ENCODE measurements at regions not wholly inside any gene's neighbourhood (a gene's known extent, or its start where the extent isn't known, plus 50 kb on each side); places are given as distances from the start of the nearest gene placed in this dataset.

DNA sequence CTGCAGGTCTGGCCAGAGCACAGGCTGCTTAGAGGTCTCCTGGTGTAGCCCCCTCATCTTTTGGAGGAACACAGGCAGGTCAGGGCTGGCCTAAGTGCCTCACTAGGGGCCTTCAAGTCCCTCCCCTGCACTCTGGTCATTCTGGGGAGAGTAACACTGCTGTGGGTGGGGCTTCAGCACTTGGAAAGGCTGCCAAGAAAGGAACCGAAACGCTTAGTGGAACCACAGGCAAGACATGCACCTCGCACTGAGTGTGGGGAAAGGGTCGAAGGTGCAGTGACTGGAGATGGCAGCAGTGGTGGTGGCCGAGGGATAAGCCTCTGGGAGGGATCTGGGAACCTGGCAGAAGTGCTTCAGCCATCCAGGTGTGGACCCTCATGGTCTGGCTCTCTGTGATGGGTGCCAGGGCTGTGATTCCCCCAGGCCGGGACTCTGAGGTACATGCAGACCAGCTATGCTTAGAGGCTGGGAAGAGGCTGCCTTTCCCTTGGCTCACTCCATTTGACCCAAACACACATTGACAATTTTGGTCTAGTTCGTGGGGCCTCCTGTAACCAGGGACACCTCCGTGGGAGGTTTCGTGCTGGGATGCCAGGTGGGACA lies 182.9 kb upstream of the CSF3R start (continued):
- no peak for TF ChIP-seq CHD7 (IDR thresholded peaks at IDR 0.05; ENCODE audit: insufficient replicate concordance, low read length)

All from H1 (cell line).